OCI-LY3 (cell line): ENCODE measurements at regions not wholly inside any gene's neighbourhood (a gene's known extent, or its start where the extent isn't known, plus 50 kb on each side); places are given as distances from the start of the nearest gene placed in this dataset.

ENCODE experiments used
- H2AFZ ChIP-seq: fragments of 200-600, 300-600 bp; shearing (Covaris generic); 2 replicates; pipeline ENCODE4 v1.6.0; 2014; ENCODE audit warnings: antibody characterized with exemption, low read depth, low read length
- H3K27ac ChIP-seq: fragments of 200-600, 300-600 bp; sonication (generic); 2 replicates; pipeline ENCODE4 v1.5.1; 2014; ENCODE audit warnings: mild to moderate bottlenecking, low read length, moderate library complexity, mixed read lengths
- H3K27me3 ChIP-seq: fragments of 200-600, 300-600 bp; sonication (generic); 2 replicates; pipeline ENCODE4 v1.6.1; 2014; ENCODE audit warnings: low read depth, low read length, mixed read lengths
- H3K36me3 ChIP-seq: fragments of 200-600, 300-600 bp; sonication (generic); replicated peaks from 2 replicates; pipeline ENCODE3; 2014; ENCODE audit warnings: low read depth, low read length, mixed read lengths
- H3K4me1 ChIP-seq: fragments of 300-600, 200-600 bp; sonication (generic); 2 replicates; pipeline ENCODE4 v1.6.1; 2014; ENCODE audit warnings: low read length, mixed read lengths
- H3K4me2 ChIP-seq: fragments of 200-600, 300-600 bp; sonication (generic); 2 replicates; pipeline ENCODE4 v1.6.1; 2014; ENCODE audit warnings: low read length, mixed read lengths
- H3K4me3 ChIP-seq: fragments of 300-600, 200-600 bp; sonication (generic); 2 replicates; pipeline ENCODE4 v1.5.1; 2014; ENCODE audit warnings: antibody characterized with exemption, mild to moderate bottlenecking, low read length, moderate library complexity
- H3K79me2 ChIP-seq: fragments of 300-600, 200-600 bp; shearing (Covaris generic); 2 replicates; pipeline ENCODE4 v1.6.1; 2014; ENCODE audit warnings: mild to moderate bottlenecking, low read length, mixed read lengths
- H3K9ac ChIP-seq: fragments of 300-600, 200-600 bp; shearing (Covaris generic); 2 replicates; pipeline ENCODE4 v1.6.0; 2014; ENCODE audit warnings: mild to moderate bottlenecking, low read length, moderate library complexity
- H3K9me3 ChIP-seq: fragments of 200-600, 300-600 bp; shearing (Covaris generic); 2 replicates; pipeline ENCODE4 v1.6.1; 2014; ENCODE audit warnings: low read length, mixed read lengths; ENCODE audit not compliant: insufficient read depth
- H4K20me1 ChIP-seq: fragments of 200-600, 300-600 bp; sonication (generic); 2 replicates; pipeline ENCODE4 v1.6.1; 2016; ENCODE audit warnings: low read length, mixed read lengths; ENCODE audit not compliant: insufficient read depth
- EZH2phosphoT487 ChIP-seq: fragments of 200-600 bp; shearing (Covaris generic); IDR thresholded peaks from 2 replicates; pipeline ENCODE4 v1.6.1; 2018; ENCODE audit warnings: antibody characterized with exemption, mixed run types, low read depth
- TF ChIP-seq, protein P1 (sequence below): fragments of 200-600, 300-600 bp; sonication (generic); IDR thresholded peaks from 2 replicates; pipeline ENCODE4 v1.5.1; 2014; ENCODE audit warnings: antibody characterized with exemption, low read length, low read depth

DNA sequence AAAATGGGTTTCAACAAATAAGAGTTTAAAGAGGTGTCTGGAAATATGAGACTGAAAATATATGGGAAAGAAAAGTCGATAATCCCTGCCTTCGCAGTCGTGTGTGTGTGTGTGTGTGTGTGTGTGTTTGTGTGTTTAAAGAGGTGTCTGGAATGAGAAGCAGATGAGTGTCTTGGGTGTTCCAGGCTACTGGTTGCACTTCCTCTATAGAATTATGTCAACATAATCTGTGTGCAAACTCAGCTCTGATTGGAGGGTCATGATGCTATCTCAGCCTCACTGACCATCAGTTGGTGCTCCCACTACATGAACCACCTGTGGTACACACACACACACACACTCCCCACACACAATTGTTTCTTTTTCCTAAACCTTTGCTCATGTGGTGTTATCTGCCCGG, 347.3 kb downstream of the NPIPA8 start:
- H4K20me1 ChIP-seq, result no peaks in the 10 kb centered on the region
- H3K9me3 ChIP-seq, result no peaks in the 10 kb centered on the region
- no peak overlapping the region for H3K4me2 ChIP-seq
- H3K36me3 ChIP-seq, result no peaks in the 10 kb centered on the region
- H3K4me3 ChIP-seq, result no peak overlapping the region
- no peaks in the 10 kb centered on the region for H3K4me1 ChIP-seq
- H3K27me3 ChIP-seq, result no peaks in the 10 kb centered on the region; the same call in 1 of the 2 replicates
- no peak overlapping the region for H3K9ac ChIP-seq
- TF ChIP-seq EZH2phosphoT487, result no peak
- TF ChIP-seq, protein P1, sequence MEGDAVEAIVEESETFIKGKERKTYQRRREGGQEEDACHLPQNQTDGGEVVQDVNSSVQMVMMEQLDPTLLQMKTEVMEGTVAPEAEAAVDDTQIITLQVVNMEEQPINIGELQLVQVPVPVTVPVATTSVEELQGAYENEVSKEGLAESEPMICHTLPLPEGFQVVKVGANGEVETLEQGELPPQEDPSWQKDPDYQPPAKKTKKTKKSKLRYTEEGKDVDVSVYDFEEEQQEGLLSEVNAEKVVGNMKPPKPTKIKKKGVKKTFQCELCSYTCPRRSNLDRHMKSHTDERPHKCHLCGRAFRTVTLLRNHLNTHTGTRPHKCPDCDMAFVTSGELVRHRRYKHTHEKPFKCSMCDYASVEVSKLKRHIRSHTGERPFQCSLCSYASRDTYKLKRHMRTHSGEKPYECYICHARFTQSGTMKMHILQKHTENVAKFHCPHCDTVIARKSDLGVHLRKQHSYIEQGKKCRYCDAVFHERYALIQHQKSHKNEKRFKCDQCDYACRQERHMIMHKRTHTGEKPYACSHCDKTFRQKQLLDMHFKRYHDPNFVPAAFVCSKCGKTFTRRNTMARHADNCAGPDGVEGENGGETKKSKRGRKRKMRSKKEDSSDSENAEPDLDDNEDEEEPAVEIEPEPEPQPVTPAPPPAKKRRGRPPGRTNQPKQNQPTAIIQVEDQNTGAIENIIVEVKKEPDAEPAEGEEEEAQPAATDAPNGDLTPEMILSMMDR, result no peak
- H3K79me2 ChIP-seq, result no peaks in the 10 kb centered on the region
- no peak overlapping the region for H2AFZ ChIP-seq
- H3K27ac ChIP-seq, result no peak overlapping the region

DNA sequence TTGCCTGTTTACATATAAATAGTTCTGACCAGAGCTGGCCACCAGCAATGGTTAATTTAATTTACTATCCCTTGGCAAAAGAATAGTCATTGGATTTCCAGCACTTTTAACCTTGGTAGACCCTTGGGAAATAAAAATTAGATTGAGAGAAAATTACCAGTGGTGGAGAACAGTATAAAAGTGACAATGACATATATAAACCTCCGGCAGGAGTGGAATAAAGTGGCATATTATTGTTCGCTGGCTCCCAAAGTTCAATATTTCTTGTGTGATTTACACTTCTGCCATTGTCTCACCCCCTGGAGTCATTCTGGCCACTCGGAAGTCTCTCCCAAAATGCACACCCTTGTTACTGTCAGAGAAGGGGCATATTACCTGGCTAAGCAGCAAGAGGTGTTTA, 347.7 kb downstream of the NPIPA8 start:
- H3K9me3 ChIP-seq, result no peaks in the 10 kb centered on the region
- no peak for TF ChIP-seq EZH2phosphoT487
- TF ChIP-seq, protein P1, result no peak
- no peaks in the 10 kb centered on the region for H4K20me1 ChIP-seq
- no peak overlapping the region for H3K27ac ChIP-seq
- no peak overlapping the region for H3K4me3 ChIP-seq
- no peaks in the 10 kb centered on the region; the same call in 1 of the 2 replicates for H3K27me3 ChIP-seq
- no peak overlapping the region for H3K4me2 ChIP-seq
- H3K36me3 ChIP-seq, result no peaks in the 10 kb centered on the region
- no peaks in the 10 kb centered on the region for H3K4me1 ChIP-seq
- H2AFZ ChIP-seq, result no peak overlapping the region
- H3K79me2 ChIP-seq, result no peaks in the 10 kb centered on the region
- H3K9ac ChIP-seq, result no peak overlapping the region

- H2AFZ ChIP-seq, result no peak overlapping the region
- no peaks in the 10 kb centered on the region for H3K9me3 ChIP-seq
- H3K27ac ChIP-seq, result no peak overlapping the region
These were observed 349.5 kb downstream of the NPIPA8 start for GRCh38 chr16:17986991-17987390.

GRCh38 chr16:17984810-17985209, 351.7 kb downstream of the NPIPA8 start:
- Histone ChIP-seq H3K27ac (no peak overlapping the region), H3K4me3 (no peak overlapping the region), H3K79me2 (no peaks in the 10 kb centered on the region), H3K9ac (no peak overlapping the region), H3K4me2 (no peak overlapping the region), H3K9me3 (no peaks in the 10 kb centered on the region), H3K4me1 (no peaks in the 10 kb centered on the region), H3K36me3 (no peaks in the 10 kb centered on the region), H3K27me3 (no peaks in the 10 kb centered on the region), H2AFZ (no peak overlapping the region), H4K20me1 (no peaks in the 10 kb centered on the region)
- TF ChIP-seq, protein P1, result no peak
- TF ChIP-seq EZH2phosphoT487, result no peak

More at GRCh38 chr16:17986991-17987390, 349.5 kb downstream of the NPIPA8 start:
- H3K4me1 ChIP-seq, result no peaks in the 10 kb centered on the region
- no peak overlapping the region for H3K4me3 ChIP-seq
- H3K36me3 ChIP-seq, result no peaks in the 10 kb centered on the region
- H4K20me1 ChIP-seq, result no peaks in the 10 kb centered on the region
- H3K9ac ChIP-seq, result no peak overlapping the region
- H3K79me2 ChIP-seq, result no peaks in the 10 kb centered on the region
- no peak for TF ChIP-seq EZH2phosphoT487
- TF ChIP-seq, protein P1, result no peak
- H3K4me2 ChIP-seq, result no peak overlapping the region
- H3K27me3 ChIP-seq, result no peaks in the 10 kb centered on the region; the same call in 1 of the 2 replicates
